ENCODE measurements at regions not wholly inside any gene's neighbourhood (a gene's known extent, or its start where the extent isn't known, plus 50 kb on each side); places are given as distances from the start of the nearest gene placed in this dataset.

GRCh38 chr3:113051787-113052186, 61.0 kb downstream of the GTPBP8 start:
- DNase-seq (ENCODE audit: low spot score): no peak

GRCh38 chr3:113053169-113053568, 62.4 kb downstream of the GTPBP8 start:
- DNase-seq (ENCODE audit: low spot score): no peak

- no peak for DNase-seq (ENCODE audit: low spot score)
Measured at GRCh38 chr3:113054552-113054951, 63.8 kb downstream of the GTPBP8 start.

DNA sequence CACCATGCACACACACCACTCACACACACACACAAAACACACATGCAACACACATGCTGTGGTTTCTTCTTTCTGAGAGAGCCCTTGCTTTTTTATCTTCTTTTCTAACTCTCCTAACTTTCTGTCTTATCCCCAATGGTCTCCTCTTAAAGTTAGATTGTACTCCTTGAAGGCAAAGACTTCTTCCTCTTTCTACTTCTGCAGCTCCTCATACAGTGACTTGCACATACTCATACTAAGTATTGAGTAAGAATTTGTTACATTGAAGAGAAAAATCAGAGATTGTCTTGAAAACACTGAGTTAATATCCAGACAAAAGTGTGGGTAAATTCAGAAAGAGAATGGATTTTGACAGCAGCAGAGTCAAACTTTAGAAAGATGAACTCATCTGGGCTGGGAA, 64.4 kb downstream of the GTPBP8 start:
- DNase-seq (ENCODE audit: low spot score): no peak

DNA sequence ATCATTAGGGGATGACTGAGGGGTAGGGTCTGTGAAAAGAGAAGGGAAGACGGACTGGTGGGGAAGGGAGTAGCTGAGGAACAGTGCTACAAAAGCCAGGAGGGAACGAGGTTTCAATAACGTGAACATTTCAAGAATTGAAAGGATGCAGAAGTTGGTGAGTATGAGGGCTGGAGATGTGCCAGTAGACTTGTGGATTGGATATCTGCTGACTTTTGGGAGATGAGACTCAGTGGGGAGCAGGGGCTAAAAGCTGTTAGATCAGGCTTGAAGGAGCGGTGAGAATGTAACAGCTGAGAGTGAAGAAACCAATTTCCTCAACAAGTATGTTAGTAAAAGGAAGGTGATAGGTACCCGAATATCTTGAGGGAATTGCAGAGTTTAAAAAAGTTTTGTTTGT, 65.2 kb downstream of the GTPBP8 start:
- DNase-seq (ENCODE audit: low spot score): no peak

GRCh38 chr3:113057117-113057516, 66.3 kb downstream of the GTPBP8 start:
- no peak for DNase-seq (ENCODE audit: low spot score)

DNA sequence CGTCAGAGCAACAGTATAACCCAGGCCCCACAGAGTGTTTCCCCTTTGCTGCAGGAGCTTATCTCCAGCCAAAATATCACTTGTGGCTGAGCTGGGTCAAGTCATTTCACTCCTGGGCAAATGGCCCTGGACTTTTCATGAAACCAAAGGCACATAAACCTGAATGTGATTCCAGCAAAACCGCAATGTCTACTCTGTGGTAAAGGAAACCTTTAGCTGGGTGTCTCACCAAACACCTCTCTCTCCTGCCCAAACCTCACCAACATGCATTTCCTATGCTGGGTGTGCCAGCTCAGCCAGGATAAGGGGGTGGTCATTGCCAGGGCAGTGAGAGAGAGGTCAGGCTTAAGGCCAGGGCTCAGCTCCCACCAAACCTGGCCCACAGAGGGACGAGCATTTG, 67.4 kb downstream of the GTPBP8 start:
- no peak for DNase-seq (ENCODE audit: low spot score)

DNA sequence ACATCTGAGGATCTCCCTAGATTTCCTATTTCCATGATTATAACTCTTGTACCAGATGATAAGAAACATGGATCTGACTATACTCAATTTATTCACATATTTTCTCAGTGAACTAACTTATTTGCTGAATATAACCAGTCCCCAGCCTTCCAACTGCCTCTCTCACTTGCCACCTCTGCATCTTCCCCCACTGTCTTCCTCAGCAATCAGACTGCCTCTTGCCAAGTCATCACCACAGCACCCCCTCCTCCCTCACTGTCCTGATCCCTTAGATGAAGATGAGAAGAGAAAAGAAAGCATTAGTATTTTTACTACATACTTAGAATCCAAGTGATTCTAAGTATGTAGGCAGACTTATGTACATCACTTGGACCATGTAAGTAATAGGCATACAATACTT, 71.9 kb downstream of the GTPBP8 start:
- DNase-seq (ENCODE audit: low spot score): no peak

- peak; percentile 9 for DNase-seq (ENCODE audit: low spot score)
Measured at GRCh38 chr3:113063126-113063894, 72.5 kb downstream of the GTPBP8 start.

DNA sequence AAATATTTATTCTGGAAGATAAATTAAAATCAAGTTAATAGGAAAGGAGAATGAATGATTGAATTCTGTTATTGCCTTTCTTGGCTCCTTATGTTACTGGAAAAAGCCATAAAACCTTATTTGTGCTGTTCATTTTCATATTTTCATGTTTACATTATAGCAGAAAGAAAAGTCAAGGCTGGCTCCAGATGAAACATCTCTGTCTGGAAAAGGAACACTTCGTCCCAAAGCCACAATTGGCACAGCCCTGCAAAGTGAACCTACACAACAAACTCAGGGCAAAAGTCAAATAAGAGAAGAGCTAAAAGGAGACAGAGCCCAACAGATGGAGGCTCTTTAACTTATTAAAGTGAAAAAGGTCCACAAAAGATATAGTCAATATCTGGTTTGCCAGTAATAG, 73.4 kb downstream of the GTPBP8 start:
- DNase-seq (ENCODE audit: low spot score): no peak

- no peak for DNase-seq (ENCODE audit: low spot score)
Measured at GRCh38 chr3:113065336-113065735, 74.6 kb downstream of the GTPBP8 start.

- DNase-seq (ENCODE audit: low spot score): peak; percentile 44
Measured at GRCh38 chr3:113070072-113070640, 79.4 kb downstream of the GTPBP8 start.

GRCh38 chr3:113070681-113071113, 79.9 kb downstream of the GTPBP8 start:
- DNase-seq (ENCODE audit: low spot score): peak; percentile 85

DNA sequence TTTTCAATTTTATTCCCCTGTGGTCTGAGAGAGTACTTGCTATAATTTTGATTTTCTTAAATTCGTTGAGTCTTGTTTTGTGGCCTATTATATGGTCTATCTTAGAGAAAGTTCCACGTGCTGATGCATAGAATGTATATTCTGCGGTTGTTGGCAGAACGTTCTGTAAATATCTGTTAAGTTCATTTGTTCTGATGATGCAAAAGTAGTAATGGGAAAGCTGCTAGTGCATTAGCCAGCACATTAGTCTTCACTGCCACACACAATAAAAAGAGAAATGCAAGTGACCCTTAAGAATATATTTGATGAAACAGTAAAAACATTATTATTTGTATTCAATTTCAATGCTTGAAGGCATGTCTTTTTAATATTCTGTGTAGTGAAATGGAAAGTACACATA, 84.8 kb downstream of the GTPBP8 start:
- no peak for DNase-seq (ENCODE audit: low spot score)

GRCh38 chr3:113079218-113079961, 88.6 kb downstream of the GTPBP8 start:
- DNase-seq (ENCODE audit: low spot score): no peak

DNA sequence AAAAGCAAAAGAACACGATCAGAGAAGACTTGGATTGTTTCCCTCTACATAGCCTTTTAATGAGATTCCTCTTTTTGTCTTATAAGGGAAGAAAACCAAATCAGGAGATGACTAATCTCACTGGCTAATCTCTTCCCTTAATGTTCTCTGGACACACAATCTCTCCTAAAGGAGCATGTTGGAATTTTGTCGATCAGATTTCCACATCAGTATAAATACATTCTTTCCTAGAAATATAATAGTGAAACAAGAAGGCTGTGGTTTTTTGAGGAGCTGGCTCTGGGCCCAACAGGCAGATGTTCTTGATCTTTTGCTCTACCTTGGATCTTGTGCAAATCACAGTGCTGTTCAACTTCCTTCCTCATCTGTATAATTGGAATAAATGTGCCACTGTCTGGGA, 94.0 kb downstream of the GTPBP8 start:
- peak; percentile 2 for DNase-seq (ENCODE audit: low spot score)

DNA sequence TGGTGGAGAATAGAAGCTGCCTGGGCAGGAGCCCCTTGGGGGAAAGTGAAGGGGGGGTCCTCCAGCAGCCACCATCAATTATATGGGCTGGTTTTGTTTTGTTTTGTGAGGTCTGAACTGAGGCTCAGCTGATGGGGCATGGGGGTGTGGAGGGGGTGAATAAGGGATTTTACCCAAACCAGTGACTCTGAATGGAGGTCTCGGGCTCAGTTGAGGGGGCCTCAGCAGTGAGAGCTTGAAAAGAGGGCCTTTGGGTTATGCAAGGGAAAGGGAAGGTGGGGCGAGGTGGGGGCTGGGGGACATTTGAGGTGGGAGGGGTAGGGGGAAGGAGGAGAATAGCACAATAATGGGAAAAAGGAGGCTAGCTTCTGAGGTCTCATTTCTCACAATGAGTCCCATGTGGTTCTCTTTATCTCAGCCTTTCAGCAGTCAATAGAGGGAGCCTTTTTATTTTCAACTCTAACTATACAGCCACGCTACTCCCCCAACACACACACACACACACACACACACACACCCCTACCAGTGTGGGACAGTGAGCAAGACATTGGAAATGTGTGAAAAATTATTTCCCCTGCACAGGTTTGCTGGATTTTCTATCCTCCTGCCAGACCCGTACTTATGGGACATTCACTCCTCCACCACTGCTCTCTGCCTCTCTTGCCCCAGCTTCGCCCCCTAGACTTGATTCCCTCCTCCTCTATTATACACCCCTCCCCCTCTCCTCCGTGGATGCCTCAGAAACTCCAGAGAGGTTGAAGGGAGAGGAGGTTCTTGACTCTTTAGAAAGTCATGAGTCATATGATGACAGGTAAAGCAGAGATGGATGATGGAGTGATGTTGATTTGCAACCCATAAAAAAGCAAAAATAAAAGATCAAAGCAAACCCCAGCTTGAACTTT, 96.0 kb downstream of the GTPBP8 start:
- DNase-seq (ENCODE audit: low spot score): peak; percentile 20

- no peak for DNase-seq (ENCODE audit: low spot score)
Measured at GRCh38 chr3:113088616-113089015, 97.8 kb downstream of the GTPBP8 start.

- no peak for DNase-seq (ENCODE audit: low spot score)
Measured at GRCh38 chr3:113091417-113091816, 100.6 kb downstream of the GTPBP8 start.

DNA sequence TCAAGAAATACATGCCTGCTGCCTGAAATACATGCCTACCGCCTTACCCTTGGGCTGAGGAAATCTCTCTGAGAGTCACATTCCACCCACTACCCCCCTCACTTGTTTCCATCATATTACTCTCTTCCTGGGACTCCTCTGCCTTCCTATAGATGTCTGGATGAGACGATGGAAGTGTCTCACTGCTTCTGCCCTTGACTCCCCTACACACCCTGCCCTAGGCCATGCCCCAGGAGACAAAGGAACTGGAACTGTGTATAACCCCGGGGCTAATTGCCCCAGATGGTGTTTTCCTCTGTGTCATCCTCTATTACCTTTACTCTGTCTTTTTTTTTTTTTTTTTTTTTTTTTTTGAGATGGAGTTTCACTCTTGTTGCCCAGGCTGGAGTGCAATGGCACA, 102.0 kb downstream of the GTPBP8 start:
- DNase-seq (ENCODE audit: low spot score): no peak

DNA sequence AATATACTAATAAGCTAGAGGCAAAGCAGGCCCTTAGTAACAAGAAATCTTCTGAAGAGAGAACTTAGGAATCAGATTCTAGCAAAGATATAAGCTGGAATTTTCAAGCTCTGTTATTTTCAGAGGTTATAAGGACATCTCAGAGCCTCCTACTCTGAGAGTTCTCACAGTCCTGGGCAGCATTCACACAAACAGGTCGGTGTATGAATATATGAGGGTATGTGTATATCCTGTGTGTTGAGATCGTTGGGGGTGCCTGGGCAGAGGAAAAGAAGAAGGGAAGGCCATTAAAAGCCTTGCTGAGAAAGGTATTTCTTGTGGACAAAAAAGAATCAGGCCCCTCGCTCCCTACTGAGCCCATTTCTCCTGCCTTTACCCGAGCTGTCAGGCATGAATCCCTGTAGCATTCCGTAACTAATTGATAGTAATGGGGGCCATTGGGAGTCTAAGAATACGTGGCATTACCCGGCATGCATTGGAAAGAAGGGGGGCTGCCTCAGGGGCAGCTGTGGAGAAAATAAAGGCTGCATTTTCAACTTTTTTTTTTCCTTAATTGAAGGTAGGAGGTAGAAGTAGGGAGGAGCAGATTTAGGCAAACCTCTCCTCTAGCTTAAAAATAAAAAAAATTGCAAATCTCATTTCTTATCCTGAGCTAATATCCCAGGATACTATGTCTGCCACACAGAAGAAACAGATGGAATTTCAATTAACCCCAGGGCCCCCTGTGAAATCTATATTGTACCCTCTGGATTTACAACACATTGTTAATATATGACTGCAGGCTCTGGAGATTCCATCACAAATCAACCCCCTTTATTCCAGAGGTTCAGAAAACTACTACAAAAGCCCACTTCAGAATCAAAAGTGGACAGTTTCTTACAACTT, 103.8 kb downstream of the GTPBP8 start:
- DNase-seq (ENCODE audit: low spot score): no peak

Data from kidney tubule cell (primary cell).